Adipose tissue (tissue), 3 donors: ENCODE measurements at regions not wholly inside any gene's neighbourhood (a gene's known extent, or its start where the extent isn't known, plus 50 kb on each side); places are given as distances from the start of the nearest gene placed in this dataset.

Source experiments
- H3K27ac ChIP-seq: one replicate; pipeline ENCODE4 v1.5.1; 2013; ENCODE audit warnings: low read depth, low read length
- WGBS, 3 donors: extraction: QIAGEN DNeasy Blood & Tissue Kit; methylation state at CpG; one replicate each; pipeline ENCODE4 v1.1.7; 2013; 5-methylcytosine and 5-hydroxymethylcytosine counted together
- donor health status: healthy with polysubstance abuse.
- donor health status: Bipolar disorder and iron deficiency.
- donor health status: healthy.

DNA sequence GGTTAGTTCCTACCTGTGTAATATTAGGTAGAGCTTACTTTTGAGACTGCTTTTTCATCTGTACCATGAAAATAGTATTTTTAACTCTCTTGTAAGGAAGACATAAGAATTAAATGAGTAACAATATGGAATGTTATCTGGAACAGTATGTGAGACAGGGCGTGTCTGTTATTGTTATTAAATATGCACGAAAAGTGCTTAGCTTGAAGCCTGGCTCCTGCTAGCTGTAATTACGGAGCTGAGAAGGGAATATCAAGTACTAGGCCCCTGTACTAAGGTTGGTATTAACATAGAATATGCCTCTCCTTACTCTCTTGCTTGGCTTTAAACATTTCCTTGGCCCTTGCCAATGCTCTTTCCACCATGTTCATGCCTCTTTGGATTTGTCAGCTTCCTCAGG, 194.0 kb downstream of the FAM76B start:
- WGBS, 3 donors = 79 to 97% (median 92%) methylated on average over 3 of the region's 3 CpGs
- H3K27ac ChIP-seq = no peak overlapping the region

DNA sequence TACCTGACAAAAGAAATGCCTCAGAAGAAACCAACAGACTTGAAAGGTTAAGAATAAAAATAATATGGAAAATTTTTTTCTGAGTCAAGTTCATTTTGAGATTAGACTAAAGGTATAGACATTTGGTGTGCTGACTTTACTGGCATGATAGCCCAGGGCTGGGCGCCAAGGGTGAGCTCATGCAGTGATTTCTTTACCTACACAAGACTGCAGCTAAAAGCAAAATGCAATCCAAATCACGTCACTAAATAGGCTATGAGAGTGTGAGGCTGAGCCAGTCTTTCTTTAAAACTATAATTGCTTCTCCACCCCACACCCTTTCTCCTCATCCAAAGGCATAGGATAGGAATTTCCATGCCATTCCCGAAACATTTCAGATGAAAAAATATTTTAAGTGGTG, 196.5 kb downstream of the FAM76B start:
- 62 to 75% (median 72%) methylated on average over 3 of the region's 3 CpGs for WGBS, 3 donors
- no peak overlapping the region for H3K27ac ChIP-seq

DNA sequence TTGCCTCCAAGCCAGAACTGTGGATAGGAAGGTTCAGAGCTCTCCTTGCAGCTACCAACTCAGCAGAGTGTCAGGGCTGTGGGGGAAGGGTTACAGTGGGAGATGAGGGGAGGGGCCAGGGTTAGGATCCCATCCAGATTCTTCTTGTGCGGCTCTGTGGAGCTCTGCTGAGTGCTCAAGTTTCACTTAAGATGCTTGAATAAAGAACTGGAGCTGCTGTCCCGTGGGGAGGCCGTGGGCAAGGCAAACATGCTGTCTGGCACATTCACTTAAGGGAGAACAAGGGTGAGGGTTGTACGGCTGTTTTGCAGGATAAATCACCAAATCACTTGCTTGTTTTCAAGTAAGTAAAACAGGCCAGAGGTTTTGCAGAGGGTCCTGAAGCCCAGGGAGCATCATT, 197.1 kb downstream of the FAM76B start:
- no peak overlapping the region for H3K27ac ChIP-seq
- 40 to 55% (median 52%) methylated on average over 4 of the region's 4 CpGs for WGBS, 3 donors

DNA sequence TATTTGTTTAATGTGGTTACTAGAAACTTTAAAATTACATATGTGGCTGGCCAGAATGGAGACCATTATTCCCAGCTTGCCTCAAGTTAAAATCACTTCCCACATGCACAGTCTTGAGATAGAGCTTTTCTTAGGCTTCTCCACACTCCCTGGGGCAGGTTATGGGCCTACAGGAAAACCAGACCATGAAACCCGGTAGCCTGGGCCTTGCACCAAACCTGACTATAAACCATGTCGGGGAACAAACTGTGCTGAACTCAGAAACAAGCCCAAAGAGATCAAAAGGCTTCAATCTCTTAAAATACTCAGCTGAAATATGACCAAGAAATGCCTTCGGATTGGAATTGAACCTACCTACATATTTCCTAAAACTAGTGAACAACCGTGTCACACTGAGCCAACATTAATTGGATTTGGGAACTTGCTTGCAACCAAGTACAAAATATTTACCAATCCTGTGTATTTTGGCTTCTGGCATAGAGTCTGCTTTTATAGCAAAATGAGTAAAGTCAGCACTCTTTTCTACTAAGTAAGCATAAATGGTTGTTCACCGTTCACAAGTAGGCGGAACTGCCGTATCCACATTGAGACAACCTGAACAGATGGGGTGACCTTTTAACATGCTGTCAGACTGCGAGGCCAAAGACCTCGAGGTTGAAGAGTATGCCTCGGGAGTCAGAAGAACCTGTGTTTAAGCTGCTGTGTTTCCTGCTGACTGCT, 199.5 kb downstream of the FAM76B start:
- whole genome bisulfite sequencing, 3 donors = 80 to 82% (median 82%) methylated on average over 10 of the region's 10 CpGs
- H3K27ac ChIP-seq = no peak overlapping the region

DNA sequence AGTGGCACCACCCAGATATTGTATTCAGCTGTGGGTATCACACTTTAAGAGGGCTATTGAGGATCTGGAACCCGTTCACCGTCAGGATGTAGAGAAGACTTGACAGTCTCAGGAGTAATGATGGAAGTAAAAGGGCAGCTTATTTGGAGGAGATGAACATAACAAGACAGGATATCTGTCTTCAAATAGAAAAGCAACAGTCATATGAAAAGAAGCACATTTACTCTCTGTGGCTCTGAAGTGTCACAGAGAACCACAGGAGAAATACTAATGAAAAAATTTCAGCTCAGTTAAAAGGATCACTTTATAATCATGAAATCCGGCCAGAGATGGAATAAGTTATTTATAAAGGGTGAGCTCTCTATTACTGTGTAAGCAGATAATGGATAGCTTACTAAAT, 200.8 kb downstream of the FAM76B start:
- no peak overlapping the region for H3K27ac ChIP-seq
- WGBS, 3 donors = 73 to 87% (median 87%) methylated on average over 3 of the region's 3 CpGs

DNA sequence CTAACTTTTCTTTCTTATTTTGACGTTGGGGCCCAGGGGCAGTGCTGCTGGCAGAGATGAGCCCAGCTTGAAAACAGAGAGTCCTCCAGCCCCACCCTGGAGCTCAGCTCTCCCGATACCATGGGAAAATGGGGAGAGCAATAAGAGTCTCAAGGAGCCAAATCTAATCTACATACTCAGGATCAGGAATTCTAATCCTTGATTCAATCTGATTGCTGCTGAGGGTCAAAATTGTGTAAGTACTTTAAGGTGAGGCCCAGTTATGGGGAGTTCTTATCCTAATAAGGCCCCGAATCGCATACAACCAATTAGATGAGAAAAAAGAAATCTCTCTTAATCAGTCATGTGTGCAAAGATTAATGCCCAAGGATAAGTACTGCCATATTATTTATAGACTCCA, 202.9 kb downstream of the FAM76B start:
- no peak overlapping the region for H3K27ac ChIP-seq
- 80 to 84% (median 82%) methylated on average over 4 of the region's 4 CpGs for WGBS, 3 donors

DNA sequence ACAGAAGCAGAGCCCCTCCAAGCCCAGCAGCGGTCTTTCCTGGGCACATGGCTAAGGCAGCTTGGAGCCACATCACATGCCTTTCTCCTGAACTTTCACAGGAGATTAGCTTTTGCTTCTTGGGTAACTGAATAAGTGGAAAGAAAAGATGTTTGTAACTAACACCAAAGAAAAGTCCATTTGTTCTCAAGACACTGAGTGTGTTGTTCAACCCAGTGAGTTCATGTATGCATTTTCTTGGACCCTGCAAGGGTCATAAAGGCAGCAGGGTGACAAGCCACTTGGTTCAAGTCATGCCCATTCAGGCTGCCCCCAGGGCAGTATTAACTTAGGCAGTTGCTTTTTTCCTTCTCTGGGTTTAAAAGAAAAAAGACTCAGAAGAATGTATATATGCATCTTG, 203.4 kb downstream of the FAM76B start:
- H3K27ac ChIP-seq = no peak overlapping the region
- 98 to 100% (median 100%) methylated on average over 1 of the region's 1 CpG for WGBS, 3 donors

DNA sequence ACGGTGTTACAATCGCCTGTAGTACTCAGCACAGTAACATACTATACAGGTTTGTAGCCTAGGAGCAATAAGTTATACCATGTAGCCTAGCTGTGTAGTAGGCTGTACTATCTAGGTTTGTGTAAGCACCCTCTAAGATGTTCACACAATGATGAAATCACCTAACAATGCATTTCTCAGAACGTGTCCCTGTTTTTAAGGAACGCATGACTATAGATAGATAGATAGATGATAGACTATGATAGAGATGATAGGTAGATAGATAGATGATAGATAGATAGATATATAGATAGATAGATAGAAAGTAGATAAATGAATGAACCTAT, 203.9 kb downstream of the FAM76B start:
- H3K27ac ChIP-seq = no peak overlapping the region
- WGBS, 3 donors = 77 to 89% (median 78%) methylated on average over 4 of the region's 4 CpGs

DNA sequence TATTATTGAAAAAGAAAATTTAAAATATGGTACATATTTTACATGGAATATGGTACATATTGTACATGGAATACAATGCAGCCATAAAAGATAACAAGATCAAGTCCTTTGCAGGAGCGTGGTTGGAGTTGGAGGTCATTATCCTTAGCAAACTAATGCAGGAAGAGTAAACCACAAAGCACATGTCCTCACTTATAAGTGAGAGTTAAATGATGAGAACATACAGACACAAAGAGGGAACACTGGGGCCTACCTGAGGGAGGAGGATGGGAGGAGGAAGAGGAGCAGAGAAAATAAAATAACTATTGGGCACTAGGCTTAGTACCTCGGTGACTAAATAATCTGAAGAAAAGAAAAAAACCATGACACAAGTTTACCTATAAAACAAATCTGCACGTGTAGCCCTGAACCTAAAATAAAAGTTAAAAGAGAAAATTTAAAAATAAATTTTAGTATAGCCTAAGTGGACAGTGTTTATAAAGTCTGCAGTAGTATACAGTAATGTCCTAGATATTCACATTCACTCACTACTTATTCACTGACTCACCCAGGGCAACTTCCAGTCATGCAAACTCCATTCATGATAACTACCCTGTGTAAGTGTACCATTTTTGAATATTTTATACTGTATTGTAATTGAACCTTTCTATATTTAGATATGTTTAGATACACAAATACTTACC, 204.4 kb downstream of the FAM76B start:
- no peak overlapping the region for H3K27ac ChIP-seq
- 89 to 94% (median 92%) methylated on average over 3 of the region's 3 CpGs for WGBS, 3 donors

DNA sequence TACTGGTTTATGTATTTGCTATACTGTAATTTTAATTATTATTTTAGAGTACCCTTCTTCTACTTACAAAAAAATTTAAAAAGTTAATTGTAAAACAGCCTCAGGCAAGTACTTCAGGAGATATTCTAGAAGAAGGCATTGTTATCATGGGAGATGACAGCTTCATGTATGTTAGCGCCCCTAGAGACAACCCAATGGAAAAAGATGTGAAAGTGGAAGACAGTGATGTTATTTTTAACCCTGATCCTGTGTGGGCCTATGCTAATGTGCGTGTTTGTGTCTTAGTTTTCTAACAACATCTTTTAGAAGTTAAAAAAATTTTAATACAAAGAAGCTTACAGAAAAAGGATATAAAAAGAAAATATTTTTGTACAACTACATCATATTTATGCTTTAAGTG, 205.0 kb downstream of the FAM76B start:
- WGBS, 3 donors = 85 to 91% (median 86%) methylated on average over 2 of the region's 2 CpGs
- H3K27ac ChIP-seq = no peak overlapping the region

DNA sequence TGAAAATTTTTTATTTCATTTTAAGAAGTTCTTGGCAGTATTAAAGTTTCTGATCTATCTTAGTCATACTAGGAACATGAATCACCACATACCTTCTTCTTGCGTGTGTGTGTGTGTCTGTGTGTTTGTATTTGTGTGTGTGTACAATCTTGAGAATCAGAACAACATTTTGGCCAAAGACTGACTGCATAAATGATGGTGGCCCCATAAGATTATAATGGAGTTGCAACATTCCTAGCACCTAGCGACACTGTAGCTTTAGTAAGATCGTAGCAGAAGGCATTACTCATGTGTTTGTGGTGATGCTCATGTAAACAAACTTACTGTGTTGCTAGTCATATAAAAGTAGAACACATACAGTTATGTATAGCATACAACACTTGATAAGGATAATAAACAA, 205.4 kb downstream of the FAM76B start:
- no peak overlapping the region for H3K27ac ChIP-seq
- 85 to 88% (median 86%) methylated on average over 3 of the region's 3 CpGs for WGBS, 3 donors

DNA sequence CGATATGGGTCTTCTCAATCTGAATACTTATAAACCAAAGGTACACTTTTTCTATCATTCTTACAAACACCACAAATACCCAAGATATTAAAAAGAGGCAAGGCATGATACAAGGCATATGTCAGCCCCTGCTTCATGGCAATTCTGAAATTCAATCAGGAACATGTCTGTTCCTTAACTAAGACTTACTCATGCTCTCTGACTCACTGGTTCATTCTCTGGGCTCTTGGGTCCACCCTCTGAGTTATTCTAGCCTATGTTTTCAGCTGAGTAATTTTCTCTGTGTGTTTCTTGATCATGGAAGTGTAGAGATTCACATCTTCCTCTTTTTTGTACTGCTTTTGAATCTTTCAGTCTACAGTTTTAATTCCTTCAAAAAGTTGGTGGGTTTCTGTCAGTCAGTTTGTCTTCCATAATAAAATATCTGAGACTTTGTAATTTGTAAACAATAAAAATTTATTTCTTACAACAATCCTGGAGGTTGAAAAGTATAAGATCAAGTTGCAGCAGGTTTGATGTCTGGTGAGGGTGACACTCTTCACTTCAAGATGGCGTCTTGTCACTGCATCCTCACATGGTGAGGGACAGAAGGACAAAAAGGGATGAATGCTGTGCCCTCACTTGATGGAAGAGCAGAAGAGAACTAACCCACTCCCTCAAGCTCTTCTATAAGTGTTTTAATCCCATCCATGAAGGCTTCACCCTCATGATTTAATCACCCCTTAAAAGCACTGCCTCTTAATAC, 211.7 kb downstream of the FAM76B start:
- H3K27ac ChIP-seq = no peak overlapping the region
- 78 to 93% (median 90%) methylated on average over 2 of the region's 2 CpGs for WGBS, 3 donors

DNA sequence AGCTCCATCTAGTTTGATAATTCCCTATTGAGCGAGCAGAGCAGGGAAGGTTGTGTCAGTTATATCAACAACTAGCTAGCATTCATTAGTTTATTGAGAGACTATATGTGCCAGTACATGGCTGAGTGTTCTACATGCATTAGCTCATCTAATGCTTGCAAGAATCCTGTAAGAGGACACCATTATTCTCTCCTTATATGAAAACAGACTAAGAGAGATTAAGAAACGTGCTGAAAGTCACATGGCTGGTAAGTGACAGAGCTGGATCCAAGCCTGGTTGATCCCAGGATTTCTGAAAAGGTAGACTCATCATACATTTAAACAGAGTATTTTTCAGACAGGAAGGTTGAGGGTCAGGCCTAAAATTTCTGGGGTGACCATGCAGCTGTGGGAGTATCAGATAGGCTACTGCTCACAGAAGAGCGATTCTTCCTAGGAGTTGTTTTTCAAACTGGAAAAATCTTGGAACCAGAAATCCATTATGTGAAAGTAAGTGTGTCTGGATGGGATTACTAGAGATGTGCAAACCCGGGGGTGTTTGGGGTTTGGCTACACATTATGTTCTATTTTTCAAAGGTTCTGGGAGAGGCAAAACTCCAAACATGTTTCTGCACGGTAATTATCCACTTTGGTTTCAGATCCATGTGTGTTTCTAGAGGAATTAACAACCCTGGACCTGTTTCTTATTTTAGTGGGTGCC, 213.3 kb downstream of the FAM76B start:
- H3K27ac ChIP-seq = no peak overlapping the region
- WGBS, 3 donors = 67 to 74% (median 68%) methylated on average over 5 of the region's 5 CpGs

DNA sequence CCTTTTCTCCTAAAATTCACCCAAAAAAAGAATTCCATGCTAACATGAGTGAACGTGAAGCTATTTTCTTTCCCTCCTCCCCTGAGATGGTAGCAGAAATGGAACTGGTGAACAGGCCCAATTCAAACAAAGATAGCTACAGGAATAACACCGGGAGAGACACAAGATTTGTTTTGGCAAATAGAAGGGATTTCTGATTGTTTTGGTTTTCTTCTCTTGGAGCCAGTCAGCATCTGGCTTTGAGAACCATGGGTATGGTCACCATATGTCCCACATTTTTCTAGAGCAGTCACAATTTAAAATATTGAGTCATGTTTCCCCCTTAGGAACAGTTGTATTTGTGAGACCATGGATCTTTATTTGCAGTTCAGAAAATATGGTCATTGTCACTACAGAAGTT, 214.1 kb downstream of the FAM76B start:
- no peak overlapping the region for H3K27ac ChIP-seq
- 74 to 85% (median 74%) methylated on average over 2 of the region's 2 CpGs for WGBS, 3 donors

DNA sequence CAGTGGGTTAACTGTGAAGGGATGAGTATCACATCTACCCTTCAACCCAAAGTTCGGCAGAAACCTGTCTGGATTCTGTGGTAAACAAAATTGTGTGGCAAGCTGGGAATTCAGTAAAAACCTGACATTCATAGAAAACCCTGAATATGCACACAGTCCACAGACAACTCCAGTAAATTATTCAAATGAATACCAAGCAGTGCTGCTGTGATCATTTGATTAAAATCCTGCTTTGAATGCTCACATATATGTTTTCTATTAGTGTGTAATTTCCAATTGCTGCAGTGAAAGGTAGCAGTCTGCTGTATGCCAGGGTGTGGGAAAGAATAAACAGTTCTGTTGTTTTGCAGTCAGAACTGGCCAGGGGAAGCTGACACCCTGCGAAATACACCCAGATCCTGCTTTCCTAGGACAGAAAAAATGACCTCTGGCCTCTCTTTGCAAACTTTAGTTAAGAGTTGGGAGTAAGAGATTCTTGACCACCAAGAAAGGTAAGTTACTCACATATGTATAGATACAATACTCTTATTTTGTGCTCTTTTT, 217.8 kb downstream of the FAM76B start:
- H3K27ac ChIP-seq = no peak overlapping the region
- 57 to 94% (median 89%) methylated on average over 2 of the region's 2 CpGs for WGBS, 3 donors

DNA sequence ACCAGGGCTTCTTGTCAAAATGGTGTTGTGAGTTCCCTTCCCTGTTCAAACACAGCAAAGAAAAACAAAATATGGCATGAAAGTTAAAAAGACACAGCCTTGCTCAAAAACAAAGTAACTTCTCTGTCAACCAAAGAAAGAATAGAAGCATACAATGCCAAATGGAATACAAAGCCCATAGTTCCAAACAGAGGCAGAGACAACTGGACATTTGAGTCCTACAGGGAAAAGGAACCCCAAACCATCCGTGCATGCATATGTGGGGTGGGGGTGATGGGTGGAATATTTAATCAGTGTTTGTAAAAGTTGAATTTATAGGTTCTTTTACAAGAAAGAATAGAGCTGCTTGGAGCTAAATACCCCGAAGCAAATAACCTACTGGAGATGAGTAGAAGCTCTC, 218.7 kb downstream of the FAM76B start:
- no peak overlapping the region for H3K27ac ChIP-seq
- 85 to 96% (median 93%) methylated on average over 2 of the region's 2 CpGs for WGBS, 3 donors

DNA sequence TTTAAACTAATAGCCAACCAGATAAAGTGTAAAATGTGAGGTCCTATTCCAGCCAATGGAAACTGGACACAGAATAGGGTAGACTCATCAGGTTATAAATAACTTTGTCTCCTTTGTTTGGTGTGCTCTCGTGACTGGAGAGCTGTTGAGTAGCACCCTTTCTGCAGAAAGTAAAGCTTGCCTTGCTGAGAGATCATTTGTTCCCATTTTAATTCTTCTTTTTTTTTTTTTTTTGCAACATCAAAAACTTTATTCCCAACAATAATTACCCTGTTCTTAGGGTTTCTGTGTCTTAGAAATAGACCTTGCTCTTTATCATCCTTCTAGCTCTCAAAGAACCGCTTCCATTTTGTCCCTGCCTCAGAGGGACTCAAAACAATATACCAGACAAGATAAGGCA, 220.4 kb downstream of the FAM76B start:
- WGBS, 3 donors = 84 to 95% (median 94%) methylated on average over 2 of the region's 2 CpGs
- H3K27ac ChIP-seq = no peak overlapping the region

DNA sequence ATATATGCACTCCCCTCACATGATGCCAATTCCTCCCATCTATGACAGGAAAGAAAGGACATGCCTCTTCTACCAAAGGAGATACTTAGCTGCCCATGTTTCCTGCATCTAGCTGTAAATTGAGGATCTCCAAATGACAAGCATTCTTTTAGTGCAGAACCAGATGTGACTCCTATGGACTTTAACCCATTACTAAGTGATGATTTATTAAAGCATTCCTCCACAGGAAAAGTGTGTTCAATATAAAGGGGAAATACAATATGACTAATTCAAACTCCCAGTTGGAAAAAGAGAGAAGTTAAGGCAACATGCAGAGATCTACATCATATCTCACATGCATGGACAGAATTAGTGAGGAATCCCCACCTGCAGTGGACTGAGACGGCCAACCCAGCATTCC, 221.3 kb downstream of the FAM76B start:
- no peak overlapping the region for H3K27ac ChIP-seq

DNA sequence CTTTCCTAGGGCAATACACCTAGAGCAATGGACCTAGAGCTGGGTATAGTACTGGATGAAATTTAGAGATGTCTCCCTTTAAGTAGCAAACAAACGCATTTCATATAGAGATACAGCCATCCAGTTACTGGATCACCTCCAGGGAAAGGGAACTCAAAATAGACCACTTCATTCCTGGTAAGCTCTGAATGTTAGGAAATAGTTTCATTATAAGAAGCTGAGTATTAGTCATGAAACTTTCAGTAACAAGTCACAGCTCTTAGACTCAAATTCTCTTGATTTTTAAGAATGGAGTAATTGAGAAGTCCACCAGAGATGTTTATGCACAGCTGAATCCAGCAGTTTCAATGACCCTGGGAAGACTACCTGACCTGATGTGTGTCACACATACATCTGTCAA, 221.9 kb downstream of the FAM76B start:
- 78 to 90% (median 90%) methylated on average over 1 of the region's 1 CpG for WGBS, 3 donors
- no peak overlapping the region for H3K27ac ChIP-seq

More for the DNA sequence above, 221.3 kb downstream of the FAM76B start:
- 91 to 96% (median 95%) methylated on average over 1 of the region's 1 CpG for WGBS, 3 donors
